ENCODE measurements at regions not wholly inside any gene's neighbourhood (a gene's known extent, or its start where the extent isn't known, plus 50 kb on each side); places are given as distances from the start of the nearest gene placed in this dataset.
"Not testable (repeated sequence)": the region's sequence is repeated elsewhere in the genome, so short reads cannot be mapped to it uniquely, and the experiment has no call there.

DNA sequence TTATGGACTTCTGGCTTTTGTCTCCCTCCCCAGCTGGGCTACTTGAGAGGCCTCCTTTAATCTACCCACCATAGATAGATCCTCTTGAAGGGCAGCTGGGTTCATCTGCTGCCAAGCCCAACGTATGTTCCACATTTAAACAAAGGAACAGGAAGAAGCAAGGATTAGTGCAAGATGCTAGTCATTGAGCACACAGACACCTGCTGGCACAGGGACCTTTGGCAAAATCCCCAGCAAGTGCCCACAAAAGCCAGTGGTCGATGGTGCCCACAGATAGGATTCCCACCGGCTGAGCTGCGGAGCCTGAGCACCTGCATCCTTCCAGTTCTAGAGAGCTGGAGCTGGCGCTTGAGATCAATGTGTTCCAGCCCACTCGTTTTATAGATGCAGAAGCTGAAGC is 57.7 kb upstream of the SHB start:
- DNase-seq (ENCODE audit: low read depth), result no peak

DNA sequence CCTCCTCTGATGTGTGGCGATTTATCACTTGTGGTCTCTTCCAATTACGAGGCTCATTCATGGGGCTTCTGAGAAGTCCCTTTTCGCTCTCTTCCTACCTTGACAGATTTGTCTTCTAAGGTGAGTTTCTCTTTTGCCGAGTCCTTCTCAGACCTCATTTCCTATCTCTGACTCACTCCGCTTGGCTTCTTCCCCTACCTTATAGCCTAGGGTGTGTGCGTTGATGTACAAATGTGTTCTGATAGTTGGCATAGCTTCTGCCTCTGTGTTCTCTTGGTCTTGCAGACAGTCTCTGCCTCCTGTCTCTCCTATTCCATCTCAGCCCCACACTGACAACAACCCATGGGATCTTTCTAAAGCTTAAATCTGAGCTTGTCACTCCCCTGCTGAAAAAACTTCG is 56.9 kb upstream of the SHB start:
- no peak for DNase-seq (ENCODE audit: low read depth)

DNA sequence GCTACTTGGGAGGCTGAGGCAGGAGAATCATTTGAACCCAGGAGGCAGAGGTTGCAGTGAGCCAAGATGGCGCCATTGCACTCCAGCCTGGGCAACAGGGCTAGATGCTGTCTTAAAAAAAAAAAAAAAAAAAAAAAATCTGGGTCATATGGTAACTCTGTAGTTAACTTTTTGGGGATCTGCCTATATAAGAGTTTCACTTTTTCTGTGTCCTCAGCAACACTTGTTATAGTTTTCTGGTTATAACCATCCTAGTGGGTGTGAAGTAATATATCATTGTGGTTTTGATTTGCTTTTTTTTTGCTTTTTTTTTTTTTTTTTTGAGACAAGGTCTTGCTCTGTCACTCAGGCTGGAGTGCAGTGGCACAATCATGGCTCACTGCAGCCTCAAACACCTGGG is 54.3 kb upstream of the SHB start:
- not testable (repeated sequence) for DNase-seq (ENCODE audit: low read depth)

DNA sequence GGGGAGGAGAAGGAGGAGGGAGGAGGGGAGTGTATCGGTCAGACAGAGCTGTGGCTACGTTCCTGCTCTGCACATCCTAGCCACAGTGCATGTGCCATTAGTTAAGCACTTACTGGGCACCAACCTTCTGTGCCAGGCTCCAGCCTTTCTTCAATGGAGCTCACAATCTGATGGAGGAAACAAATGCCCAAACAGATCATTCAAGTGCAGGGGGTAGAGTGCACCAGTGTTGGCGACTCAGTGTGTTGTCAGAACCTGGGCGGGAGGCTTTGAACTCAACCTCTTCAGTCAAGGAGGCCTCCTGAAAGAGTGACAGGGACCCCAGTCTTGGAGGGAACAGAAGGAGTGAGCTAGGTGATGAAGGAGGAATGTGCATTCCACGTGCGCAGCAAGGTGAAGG is 51.9 kb upstream of the SHB start:
- DNase-seq (ENCODE audit: low read depth), result no peak

DNA sequence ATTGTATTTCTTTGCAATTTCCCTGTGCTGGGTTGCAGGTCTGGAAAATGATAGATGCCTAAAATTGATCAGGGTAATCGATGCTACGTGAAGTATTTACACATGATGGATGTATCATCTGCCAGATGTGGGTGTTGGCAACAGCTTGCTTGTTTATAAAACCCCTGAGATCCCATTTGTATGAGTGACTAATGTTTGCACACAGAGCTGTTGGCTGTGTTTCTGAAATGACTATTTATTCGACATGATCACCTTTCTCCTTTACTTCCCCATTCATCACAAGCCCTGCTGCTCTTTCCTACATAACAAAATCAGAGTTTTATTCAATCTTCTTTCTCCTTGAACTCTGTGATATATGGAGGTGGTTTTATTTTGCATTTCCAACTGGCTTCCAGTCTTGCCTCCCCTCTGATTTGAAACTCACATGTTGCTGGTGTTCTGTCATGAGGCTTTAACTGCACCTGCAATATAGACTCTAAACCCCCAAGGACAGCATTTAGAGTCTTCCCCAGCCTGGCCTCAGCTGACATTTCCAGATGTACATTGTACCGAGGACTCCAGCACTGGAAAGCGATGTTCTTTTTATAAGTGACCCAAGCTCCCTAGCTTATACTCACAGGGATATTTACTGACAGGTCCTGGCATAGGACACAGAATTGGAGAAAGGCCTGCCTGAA is 50.7 kb upstream of the SHB start:
- no peak for DNase-seq (ENCODE audit: low read depth)

DNA sequence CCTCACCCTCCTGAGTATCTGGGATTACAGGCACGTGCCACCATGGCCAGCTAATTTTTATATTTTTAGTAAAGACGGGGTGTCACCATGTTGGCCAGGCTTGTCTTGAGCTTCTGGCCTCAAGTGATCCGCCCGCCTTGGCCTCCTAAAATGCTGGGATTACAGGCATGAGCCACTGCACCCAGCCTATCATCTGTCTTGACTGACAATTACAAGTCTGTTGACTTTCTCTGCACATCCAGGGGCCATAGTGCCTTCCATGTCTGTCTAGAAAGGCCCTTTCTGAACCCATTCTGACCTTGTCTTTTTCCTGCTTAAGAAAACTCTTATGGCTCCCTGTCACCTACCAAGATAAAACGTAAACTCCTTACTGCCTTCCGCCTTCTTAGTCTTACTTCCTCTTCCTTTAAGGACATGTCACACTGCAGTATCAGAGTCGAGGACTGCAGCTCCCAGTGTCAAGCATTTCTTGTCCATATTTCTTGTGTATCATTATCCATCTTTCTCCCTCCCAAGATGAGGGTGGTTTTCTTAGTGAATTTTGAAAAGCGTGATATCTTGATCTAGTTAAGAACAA is 49.9 kb upstream of the SHB start:
- DNase-seq (ENCODE audit: low read depth), result no peak
